ENCODE measurements at regions not wholly inside any gene's neighbourhood (a gene's known extent, or its start where the extent isn't known, plus 50 kb on each side); places are given as distances from the start of the nearest gene placed in this dataset.

- no peak for DNase-seq (ENCODE audit: low spot score)
Measured at GRCh38 chr3:194995334-194995733, 275.6 kb downstream of the XXYLT1 start.

DNA sequence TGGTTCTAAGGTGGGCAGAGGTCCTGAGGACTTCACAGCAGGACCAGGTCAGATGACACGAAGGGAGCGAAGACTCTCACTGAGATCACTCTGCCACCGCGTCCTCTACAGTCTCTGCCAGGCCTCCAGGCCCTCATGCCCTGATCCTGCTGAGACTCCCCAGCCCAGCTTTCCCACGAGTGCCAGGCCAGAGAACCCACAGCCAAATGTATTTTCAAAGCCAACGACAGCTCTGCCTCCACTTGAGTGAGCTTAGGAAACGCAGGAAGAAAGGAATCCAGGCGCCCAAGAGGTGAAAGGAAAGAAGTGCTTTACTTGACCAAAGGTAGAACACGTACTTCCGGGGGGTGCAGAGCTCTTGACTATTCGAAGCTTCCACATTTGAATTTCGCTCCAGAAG, 275.0 kb downstream of the XXYLT1 start:
- no peak for DNase-seq (ENCODE audit: low spot score)

DNA sequence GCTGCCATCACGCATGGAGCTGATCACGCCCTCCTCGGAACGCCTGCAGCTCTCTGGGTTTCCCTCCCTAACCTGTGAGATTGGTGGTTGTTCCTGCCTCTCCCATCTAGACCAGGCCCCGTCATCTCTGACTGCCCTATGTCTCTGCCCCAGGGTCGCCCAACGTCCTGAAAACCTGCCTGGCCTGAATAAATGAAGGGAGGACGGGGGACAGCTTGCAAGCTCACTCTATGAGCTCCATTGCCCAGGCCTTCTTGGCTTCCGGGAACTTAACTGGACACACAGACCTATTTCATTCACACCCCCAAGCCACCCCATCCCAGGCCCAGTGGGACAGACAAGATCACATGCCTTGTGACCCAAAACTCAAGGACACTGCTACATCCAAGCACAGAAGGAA, 274.2 kb downstream of the XXYLT1 start:
- no peak for DNase-seq (ENCODE audit: low spot score)

GRCh38 chr3:194998417-194998816, 272.5 kb downstream of the XXYLT1 start:
- no peak for DNase-seq (ENCODE audit: low spot score)

DNA sequence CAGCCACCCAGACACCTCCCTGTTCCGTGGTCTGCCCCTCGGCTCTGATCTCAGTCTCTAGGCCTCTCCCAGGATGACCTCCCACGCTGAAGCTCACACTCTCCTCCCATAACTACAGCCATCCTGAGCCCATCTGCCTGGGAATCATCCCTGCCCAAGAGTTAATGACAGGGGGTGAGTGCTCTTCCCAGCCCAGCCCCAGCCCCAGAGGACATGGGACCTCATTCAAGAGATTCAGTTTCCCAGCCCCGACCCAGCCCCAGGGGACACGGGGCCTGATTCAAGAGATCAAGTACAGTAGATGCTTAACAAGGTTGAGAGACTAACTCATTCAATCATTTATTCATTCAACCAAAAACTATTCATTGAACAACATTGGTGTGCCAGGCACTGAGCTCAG, 272.0 kb downstream of the XXYLT1 start:
- no peak for DNase-seq (ENCODE audit: low spot score)

- no peak for DNase-seq (ENCODE audit: low spot score)
Measured at GRCh38 chr3:194999491-194999890, 271.5 kb downstream of the XXYLT1 start.

- no peak for DNase-seq (ENCODE audit: low spot score)
Measured at GRCh38 chr3:195001261-195001660, 269.7 kb downstream of the XXYLT1 start.

- peak; percentile 24 for DNase-seq (ENCODE audit: low spot score)
Measured at GRCh38 chr3:195001961-195002861, 268.7 kb downstream of the XXYLT1 start.

GRCh38 chr3:195003006-195003892, 267.7 kb downstream of the XXYLT1 start:
- DNase-seq (ENCODE audit: low spot score) = peak; percentile 58

- no peak for DNase-seq (ENCODE audit: low spot score)
Measured at GRCh38 chr3:195003893-195004289, 267.1 kb downstream of the XXYLT1 start.

GRCh38 chr3:195004512-195005250, 266.3 kb downstream of the XXYLT1 start:
- no peak for DNase-seq (ENCODE audit: low spot score)

DNA sequence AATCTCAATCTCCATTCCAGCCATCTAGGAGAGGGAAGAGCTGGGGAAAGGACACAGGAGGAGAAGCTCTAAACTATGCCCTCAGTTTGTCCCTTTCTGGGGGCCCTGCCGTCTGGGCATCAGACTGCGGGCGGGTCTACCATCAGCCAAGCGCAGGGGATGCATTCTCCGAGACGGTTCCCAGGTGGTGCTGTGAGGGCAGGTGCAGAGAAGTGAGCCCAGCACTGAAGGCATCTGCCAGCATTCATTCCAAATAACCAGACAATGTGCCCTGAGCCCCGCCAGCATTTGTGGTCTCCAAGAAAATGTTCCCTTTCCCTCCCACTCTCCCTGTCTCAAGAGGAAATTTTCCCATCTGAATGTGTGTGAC, 265.7 kb downstream of the XXYLT1 start:
- DNase-seq (ENCODE audit: low spot score) = no peak

- no peak for DNase-seq (ENCODE audit: low spot score)
Measured at GRCh38 chr3:195005759-195006510, 265.0 kb downstream of the XXYLT1 start.

GRCh38 chr3:195007151-195007550, 263.8 kb downstream of the XXYLT1 start:
- DNase-seq (ENCODE audit: low spot score) = no peak

DNA sequence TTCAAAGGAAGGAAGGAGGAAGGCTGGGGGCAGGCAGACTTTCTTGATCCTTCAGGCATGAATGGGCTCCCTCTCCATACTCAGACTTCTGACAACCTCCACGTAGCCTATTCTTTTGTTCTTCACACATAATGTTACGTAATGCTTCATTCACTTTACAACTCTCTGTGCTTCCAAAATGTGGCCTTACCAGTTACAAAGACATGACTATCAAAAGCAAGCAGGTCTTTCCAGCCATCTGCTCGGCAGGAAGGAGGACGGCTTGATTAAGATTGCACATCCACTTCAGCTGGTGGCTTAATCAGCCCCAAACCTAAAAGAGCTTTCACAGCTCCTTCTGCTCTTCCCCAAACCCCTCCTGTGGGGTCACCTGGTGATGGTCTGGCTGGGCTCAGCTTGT, 263.2 kb downstream of the XXYLT1 start:
- DNase-seq (ENCODE audit: low spot score) = no peak

DNA sequence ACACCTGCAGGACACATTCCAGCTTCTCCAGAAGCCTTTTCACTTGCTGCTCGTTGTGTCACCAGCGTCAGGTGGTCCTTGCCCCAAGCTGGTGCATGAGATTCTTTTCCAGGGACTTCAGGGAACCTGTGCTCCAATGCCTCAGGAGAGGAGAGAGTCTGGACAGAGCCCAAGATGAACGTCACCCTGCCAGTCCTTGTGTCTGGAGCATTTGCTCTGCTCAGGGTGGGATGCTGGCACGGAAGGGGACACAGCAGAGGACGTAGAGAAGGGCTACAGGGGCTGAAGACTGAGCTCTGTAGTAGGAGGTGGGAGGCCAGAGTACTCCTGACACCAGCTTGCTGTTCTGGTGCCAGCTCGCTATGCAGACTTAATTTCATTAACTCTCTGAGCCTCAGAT, 262.1 kb downstream of the XXYLT1 start:
- DNase-seq (ENCODE audit: low spot score) = no peak

DNA sequence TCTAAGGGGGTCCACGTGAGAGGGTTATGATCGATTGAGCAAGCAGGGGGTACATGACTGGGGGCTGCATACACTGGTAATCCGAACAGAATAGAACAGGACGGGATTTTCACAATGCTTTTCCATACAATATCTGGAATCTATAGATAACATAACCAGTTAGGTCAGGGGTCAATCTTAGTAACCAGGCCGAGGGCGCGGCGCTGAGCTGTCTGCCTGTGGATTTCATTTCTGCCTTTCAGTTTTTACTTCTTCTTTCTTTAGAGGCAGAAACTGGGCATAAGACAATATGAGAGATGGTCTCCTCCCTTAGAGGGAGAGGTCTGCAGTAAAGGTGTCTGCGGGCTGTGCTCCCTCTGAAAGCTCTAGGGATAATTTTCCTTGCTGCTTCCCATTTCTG, 261.3 kb downstream of the XXYLT1 start:
- no peak for DNase-seq (ENCODE audit: low spot score)

- no peak for DNase-seq (ENCODE audit: low spot score)
Measured at GRCh38 chr3:195010551-195011100, 260.3 kb downstream of the XXYLT1 start.

GRCh38 chr3:195011231-195011834, 259.6 kb downstream of the XXYLT1 start:
- DNase-seq (ENCODE audit: low spot score) = no peak

- DNase-seq (ENCODE audit: low spot score) = peak; percentile 23
Measured at GRCh38 chr3:195012100-195012499, 258.9 kb downstream of the XXYLT1 start.

- DNase-seq (ENCODE audit: low spot score) = no peak
Measured at GRCh38 chr3:195012571-195012970, 258.4 kb downstream of the XXYLT1 start.
